ENCODE measurements at regions not wholly inside any gene's neighbourhood (a gene's known extent, or its start where the extent isn't known, plus 50 kb on each side); places are given as distances from the start of the nearest gene placed in this dataset.

- no peak overlapping the region for H3K4me3 ChIP-seq (ENCODE audit: low read depth, poor library complexity, severe bottlenecking)
- intact Hi-C loops (cut with DNase I; ENCODE audit: low total_unique reads), result no loop called here
- no peak for TF ChIP-seq POLR2A (IDR thresholded peaks at IDR 0.05)
- TF ChIP-seq, protein P1, sequence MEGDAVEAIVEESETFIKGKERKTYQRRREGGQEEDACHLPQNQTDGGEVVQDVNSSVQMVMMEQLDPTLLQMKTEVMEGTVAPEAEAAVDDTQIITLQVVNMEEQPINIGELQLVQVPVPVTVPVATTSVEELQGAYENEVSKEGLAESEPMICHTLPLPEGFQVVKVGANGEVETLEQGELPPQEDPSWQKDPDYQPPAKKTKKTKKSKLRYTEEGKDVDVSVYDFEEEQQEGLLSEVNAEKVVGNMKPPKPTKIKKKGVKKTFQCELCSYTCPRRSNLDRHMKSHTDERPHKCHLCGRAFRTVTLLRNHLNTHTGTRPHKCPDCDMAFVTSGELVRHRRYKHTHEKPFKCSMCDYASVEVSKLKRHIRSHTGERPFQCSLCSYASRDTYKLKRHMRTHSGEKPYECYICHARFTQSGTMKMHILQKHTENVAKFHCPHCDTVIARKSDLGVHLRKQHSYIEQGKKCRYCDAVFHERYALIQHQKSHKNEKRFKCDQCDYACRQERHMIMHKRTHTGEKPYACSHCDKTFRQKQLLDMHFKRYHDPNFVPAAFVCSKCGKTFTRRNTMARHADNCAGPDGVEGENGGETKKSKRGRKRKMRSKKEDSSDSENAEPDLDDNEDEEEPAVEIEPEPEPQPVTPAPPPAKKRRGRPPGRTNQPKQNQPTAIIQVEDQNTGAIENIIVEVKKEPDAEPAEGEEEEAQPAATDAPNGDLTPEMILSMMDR (IDR thresholded peaks at IDR 0.05), result no peak
- 69 to 73% methylated on average over 2 of the region's 2 CpGs for WGBS, 2 donors
- DNase-seq (ENCODE audit: low spot score in 2 of 2), result no peak
Observed at GRCh38 chr11:92656783-92657182, 312.7 kb upstream of the MTNR1B start.

DNA sequence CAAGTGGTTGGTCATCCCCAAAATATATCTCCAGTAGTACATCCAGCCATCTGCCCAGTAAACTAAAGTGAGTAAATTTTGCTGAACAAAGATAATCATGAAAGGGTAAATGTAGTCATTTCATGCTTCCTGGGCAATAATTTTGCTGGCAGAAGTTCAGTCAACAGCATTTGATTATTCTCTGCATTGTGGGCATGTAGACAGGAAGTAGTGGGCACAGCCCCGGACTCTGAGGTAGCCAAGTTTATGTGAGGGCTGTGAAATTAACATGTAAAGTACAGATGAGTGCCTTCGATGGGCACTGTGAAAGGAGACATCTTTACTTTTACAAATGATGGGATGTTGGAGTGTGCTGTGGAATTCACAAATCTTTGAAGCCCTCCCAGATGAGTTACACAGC, 312.2 kb upstream of the MTNR1B start:
- WGBS, 2 donors, result 49 to 59% methylated on average over 2 of the region's 2 CpGs
- no peak overlapping the region for H3K4me3 ChIP-seq (ENCODE audit: low read depth, poor library complexity, severe bottlenecking)
- DNase-seq (ENCODE audit: low spot score in 2 of 2), result no peak
- intact Hi-C loops (cut with DNase I; ENCODE audit: low total_unique reads), result no loop called here
- no peak for TF ChIP-seq POLR2A (IDR thresholded peaks at IDR 0.05)
- TF ChIP-seq, protein P1 (IDR thresholded peaks at IDR 0.05), result no peak

GRCh38 chr11:92658733-92659132, 310.7 kb upstream of the MTNR1B start:
- TF ChIP-seq, protein P1 (IDR thresholded peaks at IDR 0.05), result no peak
- TF ChIP-seq POLR2A (IDR thresholded peaks at IDR 0.05), result no peak
- intact Hi-C loops (cut with DNase I; ENCODE audit: low total_unique reads), result no loop called here
- DNase-seq (ENCODE audit: low spot score in 2 of 2), result no peak
- no peak overlapping the region for H3K4me3 ChIP-seq (ENCODE audit: low read depth, poor library complexity, severe bottlenecking)
- 92 to 100% methylated on average over 2 of the region's 2 CpGs for WGBS, 2 donors

DNA sequence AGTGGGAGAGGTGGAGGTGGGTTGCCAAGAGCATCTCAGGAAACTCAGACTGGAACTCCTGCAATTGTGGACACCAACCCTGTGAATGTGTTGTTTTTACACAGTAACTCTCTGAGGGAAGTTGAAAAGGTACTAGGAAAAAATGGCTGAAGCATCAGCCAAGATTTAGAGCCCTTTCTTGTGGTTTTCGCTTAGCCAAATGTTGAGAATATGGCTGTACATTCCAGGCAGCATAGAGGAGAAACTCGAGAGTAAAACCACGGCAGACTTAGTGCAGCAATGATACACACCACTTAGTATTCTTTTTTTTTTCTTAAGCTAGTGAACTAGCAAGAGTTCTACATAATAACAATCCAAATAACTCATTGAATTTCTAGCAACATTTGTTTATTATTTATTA, 309.7 kb upstream of the MTNR1B start:
- DNase-seq (ENCODE audit: low spot score in 2 of 2), result no peak
- WGBS, 2 donors, result 69 to 70% methylated on average over 3 of the region's 3 CpGs
- no peak overlapping the region for H3K4me3 ChIP-seq (ENCODE audit: low read depth, poor library complexity, severe bottlenecking)
- TF ChIP-seq POLR2A (IDR thresholded peaks at IDR 0.05), result no peak
- TF ChIP-seq, protein P1 (IDR thresholded peaks at IDR 0.05), result no peak
- intact Hi-C loops (cut with DNase I; ENCODE audit: low total_unique reads), result no loop called here

GRCh38 chr11:92662601-92663360, 306.7 kb upstream of the MTNR1B start:
- WGBS, 2 donors, result 67 to 72% methylated on average over 6 of the region's 6 CpGs
- no peak for DNase-seq (ENCODE audit: low spot score in 2 of 2)
- H3K4me3 ChIP-seq (ENCODE audit: low read depth, poor library complexity, severe bottlenecking), result no peak overlapping the region
- intact Hi-C loops (cut with DNase I; ENCODE audit: low total_unique reads), result no loop called here
- TF ChIP-seq POLR2A (IDR thresholded peaks at IDR 0.05), result no peak
- TF ChIP-seq, protein P1 (IDR thresholded peaks at IDR 0.05), result no peak

- DNase-seq (ENCODE audit: low spot score in 2 of 2), result no peak
- no peak for TF ChIP-seq POLR2A (IDR thresholded peaks at IDR 0.05)
- TF ChIP-seq, protein P1 (IDR thresholded peaks at IDR 0.05), result no peak
- 75 to 79% methylated on average over 2 of the region's 2 CpGs for WGBS, 2 donors
- H3K4me3 ChIP-seq (ENCODE audit: low read depth, poor library complexity, severe bottlenecking), result no peak overlapping the region
- intact Hi-C loops (cut with DNase I; ENCODE audit: low total_unique reads), result no loop called here
Observed at GRCh38 chr11:92663539-92663938, 305.9 kb upstream of the MTNR1B start.
